Heart left ventricle (tissue), 16 donors: ENCODE measurements at regions not wholly inside any gene's neighbourhood (a gene's known extent, or its start where the extent isn't known, plus 50 kb on each side); places are given as distances from the start of the nearest gene placed in this dataset.
A peak's percentile ranks its signal among the peaks of the same experiment; 100 is the strongest.

ENCODE experiments used
- ATAC-seq, 4 donors: fragments of 200-7000 bp; cut with Tn5 transposase; one replicate each; pipeline ENCODE4 v1.9.1; 2020 to 2022; ENCODE audit warnings: moderate library complexity in 4 of 4, mild to moderate bottlenecking in 3 of 4, moderate number of reproducible peaks in 1 of 4
- DNase-seq, 5 donors: peaks; one replicate each; pipeline ENCODE4 v3.0.0-alpha.2; 2020
- H3K27ac ChIP-seq, 12 donors: fragments of 200-600 bp; sonication (generic) in 4 of 12; one replicate each; pipeline versions ENCODE4 v1.5.0 to v1.8.0; 2016 to 2022; ENCODE audit warnings: mild to moderate bottlenecking in 2 of 12
- H3K27me3 ChIP-seq, 9 donors: fragments of 200-600 bp; sonication (generic) in 2 of 9; one replicate each; pipeline versions ENCODE4 v1.5.1 to v1.8.0; 2016 to 2022; ENCODE audit warnings: mild to moderate bottlenecking in 3 of 9
- H3K36me3 ChIP-seq, 9 donors: fragments of 200-600 bp; sonication (generic) in 2 of 9; one replicate each; pipeline versions ENCODE4 v1.5.0 to v1.8.0; 2018 to 2022; ENCODE audit warnings: mild to moderate bottlenecking in 2 of 9
- H3K4me1 ChIP-seq, 12 donors: fragments of 200-600 bp; sonication (generic) in 4 of 12; one replicate each; pipeline versions ENCODE4 v1.5.0 to v1.8.0; 2016 to 2022; ENCODE audit warnings: mild to moderate bottlenecking in 3 of 12
- H3K4me3 ChIP-seq, 12 donors: fragments of 200-600 bp; sonication (generic) in 4 of 12; one replicate each; pipeline versions ENCODE4 v1.5.0 to v1.8.0; 2017 to 2022; ENCODE audit warnings: mild to moderate bottlenecking in 9 of 12, moderate library complexity in 4 of 12
- H3K9me3 ChIP-seq, 12 donors: fragments of 200-600 bp; sonication (generic) in 4 of 12; one replicate each; pipeline versions ENCODE4 v1.5.0 to v1.8.0; 2016 to 2022; ENCODE audit warnings: mild to moderate bottlenecking in 1 of 12
- POLR2A ChIP-seq, 2 donors: fragments of 450-650 bp; IDR thresholded peaks; one replicate each; pipeline ENCODE4 v1.6.1; 2017; ENCODE audit warnings: antibody characterized with exemption in 2 of 2, mild to moderate bottlenecking in 2 of 2, moderate library complexity in 2 of 2
- WGBS, 4 donors: extraction: QIAGEN DNeasy Blood & Tissue Kit in 2 of 4; methylation state at CpG; one replicate each; pipeline versions ENCODE4 v1.1.5 to v1.1.7; 2013 to 2018; 5-methylcytosine and 5-hydroxymethylcytosine counted together
- intact Hi-C, 10 donors: fragments of 100-400 bp; cut with DNase I; formaldehyde crosslinking; loops; one replicate each; pipeline versions ENCODE4 v1.11.1 to v1.14.2; 2022
- TF ChIP-seq, protein P1 (sequence below), 12 donors: fragments of 200-600 bp; sonication (generic) in 4 of 12; IDR thresholded peaks; one replicate each; pipeline versions ENCODE4 v1.5.0 to v1.8.0; 2018 to 2022; ENCODE audit warnings: antibody characterized with exemption in 12 of 12, mild to moderate bottlenecking in 5 of 12
- donor health status: ischemic (EF 13 %, LVEDD 7.1; RV severe dilation, severe dysfunction).
- donor health status: healthy with polysubstance abuse.
- donor health status: DM: no; HTN: yes; CAD: no.
- donor health status: DM: no; HTN: no; CAD: no.
- donor health status: ischemic (EF 25% LVEDD 6.9; RV normal size, moderate dysfunction).
- donor health status: ischemic (EF 25% LVEDD 5.7; RV mildly dilated, moderate dysfunction).
- donor health status: healthy.
- donor health status: DM: yes; HTN: yes; CAD: no.
- donor health status: ischemic (EF 35%, LVEDD 5.7; RV mildly dilated, moderate dysfunction).
- donor health status: nonischemic (EF 11% LVEDD 7.7; RV severe dilation, severe dysfunction).
- donor health status: DM: yes; HTN: yes; CAD: no.
- donor health status: PGD.
- donor health status: ischemic (EF 29% LVEDD 5.4; RV normal size, mild dysfunction).
- donor health status: nonischemic (EF 23%, LVEDD 6.1; RV moderate dilation, normal function).

DNA sequence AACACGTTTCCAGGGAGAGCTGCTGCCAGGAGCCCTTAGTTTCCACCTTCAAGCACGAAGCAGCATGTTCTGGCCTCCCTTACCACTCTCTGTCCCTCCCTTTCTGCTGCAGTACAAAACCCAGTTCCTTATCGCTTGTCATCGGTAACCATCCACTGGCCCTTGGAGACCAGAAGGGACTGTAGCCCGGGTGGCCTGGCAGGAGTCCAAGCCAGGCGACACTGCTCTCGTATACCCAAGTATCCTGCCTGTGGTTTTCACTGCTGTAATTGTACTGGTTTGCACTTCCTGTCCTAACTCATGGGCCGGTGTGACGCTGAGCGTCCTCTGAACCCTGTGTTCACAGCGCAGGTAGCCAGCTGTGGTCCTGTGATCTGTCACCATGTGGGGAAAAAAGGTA lies 81.1 kb downstream of the MAF start:
- peak in 3 of 4 donors; percentile 47 to 71 (median 59) for ATAC-seq
- H3K4me3 ChIP-seq = no peak overlapping the region
- H3K4me1 ChIP-seq = peaks cover 0 to 11% (median 0%) of the 10 kb centered on the region in 12 donors
- TF ChIP-seq, protein P1, sequence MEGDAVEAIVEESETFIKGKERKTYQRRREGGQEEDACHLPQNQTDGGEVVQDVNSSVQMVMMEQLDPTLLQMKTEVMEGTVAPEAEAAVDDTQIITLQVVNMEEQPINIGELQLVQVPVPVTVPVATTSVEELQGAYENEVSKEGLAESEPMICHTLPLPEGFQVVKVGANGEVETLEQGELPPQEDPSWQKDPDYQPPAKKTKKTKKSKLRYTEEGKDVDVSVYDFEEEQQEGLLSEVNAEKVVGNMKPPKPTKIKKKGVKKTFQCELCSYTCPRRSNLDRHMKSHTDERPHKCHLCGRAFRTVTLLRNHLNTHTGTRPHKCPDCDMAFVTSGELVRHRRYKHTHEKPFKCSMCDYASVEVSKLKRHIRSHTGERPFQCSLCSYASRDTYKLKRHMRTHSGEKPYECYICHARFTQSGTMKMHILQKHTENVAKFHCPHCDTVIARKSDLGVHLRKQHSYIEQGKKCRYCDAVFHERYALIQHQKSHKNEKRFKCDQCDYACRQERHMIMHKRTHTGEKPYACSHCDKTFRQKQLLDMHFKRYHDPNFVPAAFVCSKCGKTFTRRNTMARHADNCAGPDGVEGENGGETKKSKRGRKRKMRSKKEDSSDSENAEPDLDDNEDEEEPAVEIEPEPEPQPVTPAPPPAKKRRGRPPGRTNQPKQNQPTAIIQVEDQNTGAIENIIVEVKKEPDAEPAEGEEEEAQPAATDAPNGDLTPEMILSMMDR (IDR thresholded peaks at IDR 0.05) = no peak
- no peak for TF ChIP-seq POLR2A (IDR thresholded peaks at IDR 0.05)
- no peaks in the 10 kb centered on the region for H3K36me3 ChIP-seq
- DNase-seq = peak in 4 of 5 donors; percentile 12 to 78 (median 52)
- WGBS, 4 donors = 25 to 32% (median 26%) methylated on average over 11 of the region's 11 CpGs
- no peak overlapping the region for H3K27ac ChIP-seq
- H3K9me3 ChIP-seq = no peaks in the 10 kb centered on the region
- intact Hi-C loops = no loop called here
- peaks cover 0 to 9% (median 0%) of the 10 kb centered on the region in 9 donors for H3K27me3 ChIP-seq

DNA sequence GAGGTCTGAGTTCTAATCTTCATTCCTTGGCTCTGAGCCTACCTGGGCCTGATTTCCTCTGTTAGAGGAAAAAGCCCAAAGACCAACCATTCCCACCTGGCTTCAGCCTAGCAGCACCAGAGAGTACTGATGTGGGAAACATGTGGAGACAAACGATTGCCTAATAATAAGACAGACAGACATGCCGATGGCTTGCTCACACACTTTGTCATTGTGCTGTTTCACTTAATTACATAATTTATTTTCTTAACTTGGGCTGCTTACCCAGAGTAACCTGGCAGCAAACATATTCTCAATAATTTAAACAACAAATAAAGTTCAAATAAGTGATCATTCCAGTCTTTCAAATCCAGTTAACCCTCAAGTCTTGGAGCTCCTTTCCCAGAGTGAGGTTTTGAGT lies 83.4 kb downstream of the MAF start:
- 68 to 80% (median 75%) methylated on average over 2 of the region's 2 CpGs for WGBS, 4 donors

DNA sequence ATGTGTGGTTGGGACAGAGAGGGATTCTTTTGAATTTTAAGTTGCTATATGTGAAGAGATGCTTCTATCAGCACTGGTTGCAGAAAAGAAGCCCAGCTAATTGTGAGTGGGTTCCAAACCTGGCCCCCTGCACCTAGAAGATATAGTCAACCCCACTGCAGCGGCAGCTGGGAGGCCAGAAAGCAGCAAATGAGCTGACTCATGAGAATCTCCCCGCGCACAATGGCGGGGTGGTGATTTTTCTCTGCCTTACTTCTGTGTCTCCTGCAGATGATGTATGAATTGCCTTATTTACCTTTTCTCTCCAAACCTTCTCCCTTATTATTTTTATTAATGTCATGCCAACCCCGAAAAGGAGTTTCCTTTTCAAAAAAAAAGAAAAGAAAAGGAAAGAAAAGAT lies 89.7 kb downstream of the MAF start:
- Histone ChIP-seq H3K36me3 (no peaks in the 10 kb centered on the region), H3K4me3 (no peak overlapping the region), H3K9me3 (no peaks in the 10 kb centered on the region), H3K4me1 (peaks cover 0 to 18% (median 0%) of the 10 kb centered on the region in 12 donors), H3K27ac (no peak overlapping the region), H3K27me3 (no peaks in the 10 kb centered on the region)
- intact Hi-C loops = no loop called here
- TF ChIP-seq, protein P1 (IDR thresholded peaks at IDR 0.05) = no peak
- TF ChIP-seq POLR2A (IDR thresholded peaks at IDR 0.05) = no peak
- 88 to 94% (median 92%) methylated on average over 5 of the region's 5 CpGs for WGBS, 4 donors
- no peak for DNase-seq
- ATAC-seq = no peak

More for the DNA sequence above, 83.4 kb downstream of the MAF start:
- DNase-seq (no peak), ATAC-seq (no peak)
- intact Hi-C loops = no loop called here
- Histone ChIP-seq H3K4me3 (no peak overlapping the region), H3K9me3 (no peaks in the 10 kb centered on the region), H3K27ac (no peak overlapping the region), H3K27me3 (peaks cover 0 to 6% (median 0%) of the 10 kb centered on the region in 9 donors), H3K4me1 (peaks cover 0 to 11% (median 0%) of the 10 kb centered on the region in 12 donors), H3K36me3 (no peaks in the 10 kb centered on the region)
- TF ChIP-seq POLR2A (IDR thresholded peaks at IDR 0.05) = no peak
- TF ChIP-seq, protein P1 (IDR thresholded peaks at IDR 0.05) = no peak

DNA sequence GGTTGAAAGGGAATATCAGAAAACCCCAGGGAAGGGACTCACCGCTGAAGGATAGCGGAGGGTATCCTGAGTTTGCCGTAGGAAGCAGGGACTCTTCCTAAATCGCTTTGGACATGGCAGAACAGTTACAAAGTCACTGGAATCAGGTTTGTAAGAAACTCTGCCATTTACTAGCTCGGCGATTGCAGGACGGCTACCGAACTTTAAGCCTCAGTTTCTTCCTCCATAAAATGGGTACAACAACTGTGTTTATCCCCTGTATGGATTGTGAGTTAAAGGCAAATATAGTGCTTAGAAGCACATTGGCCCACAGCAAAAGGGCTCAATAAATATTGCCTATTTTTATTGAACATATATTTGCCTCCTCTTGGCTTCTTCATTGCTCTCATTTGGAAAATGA lies 90.6 kb downstream of the MAF start:
- 95 to 97% (median 97%) methylated on average over 8 of the region's 8 CpGs for WGBS, 4 donors
- intact Hi-C loops = no loop called here
- no peaks in the 10 kb centered on the region for H3K9me3 ChIP-seq

More for the DNA sequence above, 90.6 kb downstream of the MAF start:
- H3K4me1 ChIP-seq = peaks cover 0 to 28% (median 0%) of the 10 kb centered on the region in 12 donors
- DNase-seq = no peak
- no peak for ATAC-seq
- no peaks in the 10 kb centered on the region for H3K36me3 ChIP-seq
- TF ChIP-seq, protein P1 (IDR thresholded peaks at IDR 0.05) = no peak
- TF ChIP-seq POLR2A (IDR thresholded peaks at IDR 0.05) = no peak
- H3K27ac ChIP-seq = peak overlapping the region in 3 of 12 donors; percentile 9 to 81 (median 29)
- H3K27me3 ChIP-seq = no peaks in the 10 kb centered on the region
- no peak overlapping the region for H3K4me3 ChIP-seq
